ENCODE measurements at regions not wholly inside any gene's neighbourhood (a gene's known extent, or its start where the extent isn't known, plus 50 kb on each side); places are given as distances from the start of the nearest gene placed in this dataset.

GRCh38 chr7:41059796-41060195, 643.1 kb downstream of the INHBA start:
- no peak for DNase-seq

- no peak for DNase-seq
These were observed 643.7 kb downstream of the INHBA start for GRCh38 chr7:41058986-41059741.

- peak; percentile 97 for DNase-seq
These were observed 647.8 kb downstream of the INHBA start for GRCh38 chr7:41054960-41055661.

GRCh38 chr7:41053820-41054219, 649.1 kb downstream of the INHBA start:
- no peak for DNase-seq

- peak; percentile 30 for DNase-seq
These were observed 650.2 kb downstream of the INHBA start for GRCh38 chr7:41052736-41053135.

GRCh38 chr7:41052201-41052600, 650.7 kb downstream of the INHBA start:
- no peak for DNase-seq

GRCh38 chr7:41051535-41051934, 651.4 kb downstream of the INHBA start:
- no peak for DNase-seq

GRCh38 chr7:41051062-41051461, 651.8 kb downstream of the INHBA start:
- no peak for DNase-seq

GRCh38 chr7:41048771-41049170, 654.1 kb downstream of the INHBA start:
- DNase-seq: no peak

- DNase-seq: no peak
These were observed 655.1 kb downstream of the INHBA start for GRCh38 chr7:41047789-41048191.

GRCh38 chr7:41047211-41047610, 655.7 kb downstream of the INHBA start:
- DNase-seq: no peak

- DNase-seq: no peak
These were observed 656.1 kb downstream of the INHBA start for GRCh38 chr7:41046776-41047175.

GRCh38 chr7:41046221-41046761, 656.6 kb downstream of the INHBA start:
- no peak for DNase-seq

GRCh38 chr7:41045556-41046123, 657.2 kb downstream of the INHBA start:
- peak; percentile 90 for DNase-seq

GRCh38 chr7:41039981-41040380, 662.9 kb downstream of the INHBA start:
- DNase-seq: no peak

- DNase-seq: no peak
These were observed 663.4 kb downstream of the INHBA start for GRCh38 chr7:41039386-41039953.

- DNase-seq: no peak
These were observed 664.7 kb downstream of the INHBA start for GRCh38 chr7:41038211-41038610.

GRCh38 chr7:41037691-41038090, 665.2 kb downstream of the INHBA start:
- DNase-seq: no peak

GRCh38 chr7:41035794-41036193, 667.1 kb downstream of the INHBA start:
- DNase-seq: no peak

- no peak for DNase-seq
These were observed 669.4 kb downstream of the INHBA start for GRCh38 chr7:41033500-41033899.

GRCh38 chr7:41030673-41031072, 672.2 kb downstream of the INHBA start:
- DNase-seq: no peak

GRCh38 chr7:41029072-41029499, 673.8 kb downstream of the INHBA start:
- no peak for DNase-seq

GRCh38 chr7:41028580-41028979, 674.3 kb downstream of the INHBA start:
- no peak for DNase-seq

All from NCI-H1694 treated with DMSO at 0.1 percent for 48 hours (cell line).